Ishikawa (cell line): ENCODE measurements at regions not wholly inside any gene's neighbourhood (a gene's known extent, or its start where the extent isn't known, plus 50 kb on each side); places are given as distances from the start of the nearest gene placed in this dataset.

Source experiments
- CEBPB ChIP-seq: IDR thresholded peaks from 2 replicates; pipeline ENCODE4 v1.6.1; 2012
- CREB1 ChIP-seq: IDR thresholded peaks from 2 replicates; pipeline ENCODE4 v1.6.1; 2012; ENCODE audit warnings: low read depth
- EGR1 ChIP-seq: IDR thresholded peaks from 2 replicates; pipeline ENCODE4 v1.6.1; 2012
- EP300 ChIP-seq: IDR thresholded peaks from 2 replicates; pipeline ENCODE4 v1.6.1; 2012; ENCODE audit warnings: borderline replicate concordance
- RAD21 ChIP-seq: IDR thresholded peaks from 2 replicates; pipeline ENCODE4 v1.6.1; 2012; ENCODE audit warnings: low read depth
- REST ChIP-seq: IDR thresholded peaks from 2 replicates; pipeline ENCODE4 v1.6.1; 2012; ENCODE audit warnings: low read depth, mild to moderate bottlenecking
- TAF1 ChIP-seq: IDR thresholded peaks from 2 replicates; pipeline ENCODE4 v1.6.1; 2012; ENCODE audit warnings: low read depth, mild to moderate bottlenecking
- TEAD4 ChIP-seq: IDR thresholded peaks from 2 replicates; pipeline ENCODE4 v1.6.1; 2012
- YY1 ChIP-seq: IDR thresholded peaks from 2 replicates; pipeline ENCODE4 v1.6.1; 2012; ENCODE audit warnings: low read depth
- TF ChIP-seq, protein P1 (sequence below): IDR thresholded peaks from 2 replicates; pipeline ENCODE4 v1.6.1; 2012
- TF ChIP-seq, protein P2 (sequence below): IDR thresholded peaks from 2 replicates; pipeline ENCODE4 v1.6.1; 2012

DNA sequence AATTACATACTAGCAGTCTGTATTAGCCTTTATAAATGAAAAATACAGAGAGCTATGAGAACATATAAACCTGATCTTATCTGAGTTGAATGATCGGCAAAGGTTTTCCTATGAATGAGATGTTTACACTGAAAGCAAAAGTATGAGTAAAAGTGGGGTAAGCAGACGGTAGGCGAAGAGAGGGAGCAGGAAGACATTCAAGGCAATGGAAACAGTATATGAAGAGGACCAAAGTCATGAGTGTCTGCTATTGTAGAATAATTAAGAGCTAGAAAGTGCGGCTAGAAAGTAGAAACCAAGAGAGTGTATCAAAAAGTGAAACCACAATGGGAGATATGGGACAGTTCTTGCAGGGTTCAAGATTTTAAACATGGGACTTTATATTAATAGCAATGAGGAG lies 67.0 kb upstream of the TMLHE start:
- TF ChIP-seq, protein P1, sequence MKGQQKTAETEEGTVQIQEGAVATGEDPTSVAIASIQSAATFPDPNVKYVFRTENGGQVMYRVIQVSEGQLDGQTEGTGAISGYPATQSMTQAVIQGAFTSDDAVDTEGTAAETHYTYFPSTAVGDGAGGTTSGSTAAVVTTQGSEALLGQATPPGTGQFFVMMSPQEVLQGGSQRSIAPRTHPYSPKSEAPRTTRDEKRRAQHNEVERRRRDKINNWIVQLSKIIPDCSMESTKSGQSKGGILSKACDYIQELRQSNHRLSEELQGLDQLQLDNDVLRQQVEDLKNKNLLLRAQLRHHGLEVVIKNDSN: no peak
- TF ChIP-seq REST: no peak
- TF ChIP-seq YY1: no peak
- TF ChIP-seq, protein P2, sequence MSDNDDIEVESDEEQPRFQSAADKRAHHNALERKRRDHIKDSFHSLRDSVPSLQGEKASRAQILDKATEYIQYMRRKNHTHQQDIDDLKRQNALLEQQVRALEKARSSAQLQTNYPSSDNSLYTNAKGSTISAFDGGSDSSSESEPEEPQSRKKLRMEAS: no peak
- TF ChIP-seq RAD21: no peak
- no peak for TF ChIP-seq TAF1
- no peak for TF ChIP-seq CREB1
- TF ChIP-seq EGR1: no peak
- TF ChIP-seq CEBPB: no peak
- TF ChIP-seq TEAD4: no peak
- TF ChIP-seq EP300: no peak
